Activated CD4-positive, alpha-beta T cell treated with anti-CD3 and anti-CD28 coated beads, Interleukin-10, Interleukin-2, amounts not matched to agents 100 ng/mL and 50 ng/mL, durations not matched to agents 16 hours and 8 hours (primary cell): ENCODE measurements at regions not wholly inside any gene's neighbourhood (a gene's known extent, or its start where the extent isn't known, plus 50 kb on each side); places are given as distances from the start of the nearest gene placed in this dataset.

Source experiments
- DNase-seq: peaks from one replicate; pipeline ENCODE4 v3.0.0-alpha.2; 2020

DNA sequence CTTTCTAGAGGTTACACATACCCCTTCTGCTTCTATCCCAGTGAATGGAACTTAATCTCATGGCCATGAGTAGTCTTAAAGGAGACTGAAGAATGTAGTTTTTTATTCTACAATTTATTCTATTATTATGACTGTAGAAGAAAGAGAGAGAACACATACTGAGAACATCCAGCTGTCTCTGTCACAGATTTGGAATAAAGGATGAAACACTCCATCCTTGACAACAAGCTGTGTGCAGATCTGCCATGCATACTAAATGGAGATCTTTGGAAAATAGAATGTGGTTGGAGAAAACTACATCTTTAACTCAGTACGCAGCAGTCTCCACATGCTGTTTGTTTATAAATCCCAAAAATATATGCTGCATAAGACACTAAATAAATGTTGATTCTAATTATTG lies 54.1 kb upstream of the NUDT7 start:
- no peak for DNase-seq

DNA sequence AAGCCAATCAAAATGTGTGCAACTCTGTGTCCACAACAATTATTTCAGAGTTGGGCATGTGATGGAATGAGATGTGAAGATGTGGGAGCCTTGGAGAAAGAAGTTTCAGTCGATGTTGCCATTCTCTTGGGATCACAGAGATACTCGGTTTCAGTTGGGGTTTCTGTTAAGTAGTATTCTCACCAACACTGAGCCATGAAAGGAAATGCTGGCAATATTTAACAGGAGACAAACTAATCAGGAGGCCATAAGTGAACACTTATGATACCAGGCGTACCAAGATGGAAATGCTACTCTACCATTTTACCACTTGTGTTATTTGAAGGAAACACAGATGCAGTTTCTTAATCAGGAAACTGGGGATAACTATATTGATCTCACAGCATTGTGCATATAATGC lies 53.3 kb upstream of the NUDT7 start:
- DNase-seq, result no peak
